ENCODE measurements at regions not wholly inside any gene's neighbourhood (a gene's known extent, or its start where the extent isn't known, plus 50 kb on each side); places are given as distances from the start of the nearest gene placed in this dataset.

GRCh38 chr18:42274488-42275137 is 319.6 kb downstream of the PIK3C3 start:
- no peak for TF ChIP-seq EP300 (IDR thresholded peaks at IDR 0.05)
- TF ChIP-seq, protein P1, sequence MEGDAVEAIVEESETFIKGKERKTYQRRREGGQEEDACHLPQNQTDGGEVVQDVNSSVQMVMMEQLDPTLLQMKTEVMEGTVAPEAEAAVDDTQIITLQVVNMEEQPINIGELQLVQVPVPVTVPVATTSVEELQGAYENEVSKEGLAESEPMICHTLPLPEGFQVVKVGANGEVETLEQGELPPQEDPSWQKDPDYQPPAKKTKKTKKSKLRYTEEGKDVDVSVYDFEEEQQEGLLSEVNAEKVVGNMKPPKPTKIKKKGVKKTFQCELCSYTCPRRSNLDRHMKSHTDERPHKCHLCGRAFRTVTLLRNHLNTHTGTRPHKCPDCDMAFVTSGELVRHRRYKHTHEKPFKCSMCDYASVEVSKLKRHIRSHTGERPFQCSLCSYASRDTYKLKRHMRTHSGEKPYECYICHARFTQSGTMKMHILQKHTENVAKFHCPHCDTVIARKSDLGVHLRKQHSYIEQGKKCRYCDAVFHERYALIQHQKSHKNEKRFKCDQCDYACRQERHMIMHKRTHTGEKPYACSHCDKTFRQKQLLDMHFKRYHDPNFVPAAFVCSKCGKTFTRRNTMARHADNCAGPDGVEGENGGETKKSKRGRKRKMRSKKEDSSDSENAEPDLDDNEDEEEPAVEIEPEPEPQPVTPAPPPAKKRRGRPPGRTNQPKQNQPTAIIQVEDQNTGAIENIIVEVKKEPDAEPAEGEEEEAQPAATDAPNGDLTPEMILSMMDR (IDR thresholded peaks at IDR 0.05), result no peak

Data from tibial nerve (tissue), 4 donors.